ENCODE measurements at regions not wholly inside any gene's neighbourhood (a gene's known extent, or its start where the extent isn't known, plus 50 kb on each side); places are given as distances from the start of the nearest gene placed in this dataset.
A peak's percentile ranks its signal among the peaks of the same experiment; 100 is the strongest.

GRCh38 chr4:138740816-138741745, 274.5 kb upstream of the NOCT start:
- no peak for DNase-seq

- DNase-seq: no peak
Observed at GRCh38 chr4:138736362-138736761, 279.2 kb upstream of the NOCT start.

- DNase-seq: no peak
Observed at GRCh38 chr4:138734746-138735145, 280.8 kb upstream of the NOCT start.

- DNase-seq: peak; percentile 77
Observed at GRCh38 chr4:138728566-138728965, 287.0 kb upstream of the NOCT start.

GRCh38 chr4:138727731-138728130, 287.9 kb upstream of the NOCT start:
- DNase-seq: no peak

GRCh38 chr4:138724530-138724929, 291.1 kb upstream of the NOCT start:
- DNase-seq: peak; percentile 57

- no peak for DNase-seq
Observed at GRCh38 chr4:138716559-138717335, 298.8 kb upstream of the NOCT start.

- no peak for DNase-seq
Observed at GRCh38 chr4:138710297-138710696, 305.3 kb upstream of the NOCT start.

GRCh38 chr4:138709859-138710258, 305.7 kb upstream of the NOCT start:
- no peak for DNase-seq

GRCh38 chr4:138707746-138708677, 307.6 kb upstream of the NOCT start:
- peak; percentile 12 for DNase-seq

- DNase-seq: no peak
Observed at GRCh38 chr4:138706201-138706600, 309.4 kb upstream of the NOCT start.

- DNase-seq: peak; percentile 42
Observed at GRCh38 chr4:138702190-138702824, 313.3 kb upstream of the NOCT start.

GRCh38 chr4:138698641-138699040, 316.9 kb upstream of the NOCT start:
- no peak for DNase-seq

- DNase-seq: no peak
Observed at GRCh38 chr4:138697851-138698250, 317.7 kb upstream of the NOCT start.

- DNase-seq: no peak
Observed at GRCh38 chr4:138696771-138697170, 318.8 kb upstream of the NOCT start.

GRCh38 chr4:138696058-138696457, 319.5 kb upstream of the NOCT start:
- no peak for DNase-seq

GRCh38 chr4:138693526-138693925, 322.1 kb upstream of the NOCT start:
- no peak for DNase-seq

- no peak for DNase-seq
Observed at GRCh38 chr4:138692411-138692810, 323.2 kb upstream of the NOCT start.

- no peak for DNase-seq
Observed at GRCh38 chr4:138689593-138689992, 326.0 kb upstream of the NOCT start.

- no peak for DNase-seq
Observed at GRCh38 chr4:138689187-138689586, 326.4 kb upstream of the NOCT start.

- DNase-seq: no peak
Observed at GRCh38 chr4:138688408-138689085, 327.0 kb upstream of the NOCT start.

Measured in NCI-H1105 treated with DMSO at 0.1 percent for 48 hours (cell line).